Fibroblast of lung (primary cell): ENCODE measurements at regions not wholly inside any gene's neighbourhood (a gene's known extent, or its start where the extent isn't known, plus 50 kb on each side); places are given as distances from the start of the nearest gene placed in this dataset.

Experiments used
- EZH2 ChIP-seq: IDR thresholded peaks from 2 replicates; pipeline ENCODE4 v1.5.1; 2012; ENCODE audit warnings: low read length, control low read depth, mild to moderate bottlenecking; ENCODE audit errors: missing control alignments
- TF ChIP-seq, protein P1 (sequence below), 2 donors: IDR thresholded peaks in 1 of 2; conservative IDR thresholded peaks in 1 of 2; 1 replicate in 1 of 2; 2 replicates in 1 of 2; pipeline ENCODE4 v1.5.1; 2011 to 2012; ENCODE audit warnings: low read length in 2 of 2, control low read depth in 1 of 2, inconsistent platforms in 1 of 2, low read depth in 1 of 2, mild to moderate bottlenecking in 1 of 2

DNA sequence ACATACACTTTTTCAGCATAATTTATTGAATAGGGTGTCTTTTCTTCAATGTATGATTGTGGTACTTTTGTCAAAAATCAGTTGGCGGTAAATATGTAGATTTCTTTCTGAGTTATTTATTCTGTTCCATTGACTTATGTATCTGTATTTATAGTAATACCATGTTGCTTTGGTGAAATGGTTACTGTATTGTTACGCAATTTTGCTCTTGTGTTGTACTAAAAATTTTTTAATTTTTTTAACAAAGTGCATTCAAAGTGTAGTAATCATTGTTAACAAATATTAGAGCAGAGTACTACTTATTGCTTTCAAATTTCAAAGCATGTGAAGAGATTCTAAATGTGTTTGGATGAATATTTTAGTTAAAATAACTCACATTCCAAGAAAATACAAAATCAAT lies 915.4 kb downstream of the PCDH19 start:
- TF ChIP-seq EZH2, result no peak
- TF ChIP-seq, protein P1, sequence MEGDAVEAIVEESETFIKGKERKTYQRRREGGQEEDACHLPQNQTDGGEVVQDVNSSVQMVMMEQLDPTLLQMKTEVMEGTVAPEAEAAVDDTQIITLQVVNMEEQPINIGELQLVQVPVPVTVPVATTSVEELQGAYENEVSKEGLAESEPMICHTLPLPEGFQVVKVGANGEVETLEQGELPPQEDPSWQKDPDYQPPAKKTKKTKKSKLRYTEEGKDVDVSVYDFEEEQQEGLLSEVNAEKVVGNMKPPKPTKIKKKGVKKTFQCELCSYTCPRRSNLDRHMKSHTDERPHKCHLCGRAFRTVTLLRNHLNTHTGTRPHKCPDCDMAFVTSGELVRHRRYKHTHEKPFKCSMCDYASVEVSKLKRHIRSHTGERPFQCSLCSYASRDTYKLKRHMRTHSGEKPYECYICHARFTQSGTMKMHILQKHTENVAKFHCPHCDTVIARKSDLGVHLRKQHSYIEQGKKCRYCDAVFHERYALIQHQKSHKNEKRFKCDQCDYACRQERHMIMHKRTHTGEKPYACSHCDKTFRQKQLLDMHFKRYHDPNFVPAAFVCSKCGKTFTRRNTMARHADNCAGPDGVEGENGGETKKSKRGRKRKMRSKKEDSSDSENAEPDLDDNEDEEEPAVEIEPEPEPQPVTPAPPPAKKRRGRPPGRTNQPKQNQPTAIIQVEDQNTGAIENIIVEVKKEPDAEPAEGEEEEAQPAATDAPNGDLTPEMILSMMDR (conservative IDR thresholded peaks at IDR 0.05 in 1 of 2, IDR thresholded peaks at IDR 0.05 in 1 of 2; ENCODE audit: low read depth in 1 of 2, low read length in 2 of 2), result no peak
